NCI-H1092 treated with DMSO at 0.1 percent for 48 hours (cell line): ENCODE measurements at regions not wholly inside any gene's neighbourhood (a gene's known extent, or its start where the extent isn't known, plus 50 kb on each side); places are given as distances from the start of the nearest gene placed in this dataset.
"Not testable (repeated sequence)": the region's sequence is repeated elsewhere in the genome, so short reads cannot be mapped to it uniquely, and the experiment has no call there.

Experiments used
- DNase-seq: peaks from one replicate; lab custom pipeline; 2025; lab: John Stamatoyannopoulos, UW

DNA sequence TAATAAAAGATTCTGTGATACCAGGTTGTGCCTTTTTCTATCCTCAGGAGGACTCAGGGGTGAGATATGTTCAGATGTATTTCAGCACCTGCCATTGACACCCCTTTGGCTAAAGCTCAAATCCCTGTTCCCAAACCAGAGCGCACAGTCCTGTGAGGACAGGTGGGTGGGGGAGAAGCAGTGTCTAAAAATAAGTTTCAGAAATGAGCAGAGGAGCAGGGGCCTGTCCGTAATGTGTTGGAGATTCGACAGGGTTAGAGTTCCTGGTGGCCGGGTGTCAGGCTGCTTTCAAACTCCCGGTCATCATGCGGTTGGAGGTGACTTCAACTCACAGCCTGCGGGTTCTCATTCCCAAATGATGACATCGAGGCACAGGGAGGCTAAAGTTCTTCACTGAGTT is 211.5 kb downstream of the KLF6 start:
- no peak for DNase-seq

DNA sequence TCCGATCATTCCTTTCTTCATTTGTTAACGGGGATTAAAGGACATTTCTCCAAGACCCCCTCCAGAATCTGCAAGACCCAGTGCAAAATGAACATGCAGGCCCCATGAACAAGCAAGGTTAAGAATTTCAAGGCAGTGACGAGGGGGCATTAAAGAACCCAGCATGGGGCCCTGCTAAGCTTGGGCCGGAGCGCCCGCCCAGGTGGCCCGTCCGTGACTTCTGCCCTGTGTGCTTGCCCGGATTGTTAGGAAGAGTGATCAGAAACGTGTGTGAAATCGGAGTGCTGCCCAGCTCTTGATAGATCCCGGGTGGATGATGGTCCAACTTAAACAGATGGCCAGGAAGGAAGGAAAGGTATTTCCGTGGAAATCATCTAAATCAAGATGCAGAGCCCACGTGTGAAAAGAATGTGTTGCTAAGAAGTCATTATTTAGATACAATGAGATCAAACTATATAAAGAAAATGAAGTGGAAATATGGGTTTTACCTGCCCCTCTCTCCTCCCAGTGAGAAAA is 213.6 kb downstream of the KLF6 start:
- no peak for DNase-seq

- DNase-seq = no peak
Measured at GRCh38 chr10:3570855-3571266, 214.1 kb downstream of the KLF6 start.

GRCh38 chr10:3570131-3570729 is 214.8 kb downstream of the KLF6 start:
- DNase-seq = peak; percentile 6

GRCh38 chr10:3568983-3569382 is 216.0 kb downstream of the KLF6 start:
- DNase-seq = peak; percentile 60

DNA sequence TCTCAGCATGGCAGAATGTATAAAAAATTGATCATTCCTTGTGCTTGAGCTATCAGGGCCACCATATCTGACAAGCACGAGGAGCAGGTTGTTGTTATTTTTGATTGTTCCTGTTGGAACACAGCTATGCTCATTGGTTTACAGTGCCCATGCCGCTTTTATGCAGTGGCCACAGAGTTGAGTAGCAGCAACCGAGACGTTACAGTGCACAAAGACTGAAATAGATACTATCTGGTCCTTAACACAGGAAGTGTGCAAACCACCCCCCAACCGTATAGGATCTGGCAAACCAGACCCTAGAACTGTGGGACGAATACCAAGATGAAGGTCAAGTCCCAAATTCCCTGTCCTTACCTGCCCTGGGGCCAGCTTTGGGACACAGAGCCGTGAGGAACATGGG is 216.6 kb downstream of the KLF6 start:
- no peak for DNase-seq

DNA sequence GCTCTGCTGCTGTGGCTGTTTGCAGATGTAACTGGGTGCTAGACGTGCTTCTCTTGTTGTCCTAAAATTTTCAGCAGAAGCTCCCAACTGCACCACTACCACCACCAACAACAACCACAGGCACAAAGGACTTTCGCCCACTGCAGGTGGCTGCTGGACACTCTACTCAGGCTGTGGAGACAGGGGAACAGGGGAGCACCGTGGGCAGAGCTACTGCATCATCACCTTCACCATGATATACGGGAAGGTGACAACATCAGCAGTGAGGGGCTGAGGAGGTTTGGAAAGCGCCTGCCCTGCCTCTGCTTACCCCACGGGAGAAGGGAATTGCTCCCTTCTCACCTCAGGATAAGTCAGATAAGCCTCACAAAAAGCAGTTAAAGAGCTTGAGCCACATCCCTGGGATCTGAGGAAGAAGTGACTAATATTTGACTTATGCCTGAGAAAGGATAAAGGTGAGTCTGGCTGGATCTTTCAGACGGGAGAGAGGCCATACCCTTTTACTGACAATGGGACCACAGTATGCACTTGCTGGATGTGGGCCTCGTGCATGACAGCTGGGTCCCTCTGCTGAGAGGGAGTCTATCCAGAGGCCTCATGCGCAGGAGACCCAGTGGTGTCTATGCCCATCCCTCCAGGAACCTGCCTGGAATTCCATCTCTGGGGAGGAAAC is 217.6 kb downstream of the KLF6 start:
- DNase-seq = no peak

DNA sequence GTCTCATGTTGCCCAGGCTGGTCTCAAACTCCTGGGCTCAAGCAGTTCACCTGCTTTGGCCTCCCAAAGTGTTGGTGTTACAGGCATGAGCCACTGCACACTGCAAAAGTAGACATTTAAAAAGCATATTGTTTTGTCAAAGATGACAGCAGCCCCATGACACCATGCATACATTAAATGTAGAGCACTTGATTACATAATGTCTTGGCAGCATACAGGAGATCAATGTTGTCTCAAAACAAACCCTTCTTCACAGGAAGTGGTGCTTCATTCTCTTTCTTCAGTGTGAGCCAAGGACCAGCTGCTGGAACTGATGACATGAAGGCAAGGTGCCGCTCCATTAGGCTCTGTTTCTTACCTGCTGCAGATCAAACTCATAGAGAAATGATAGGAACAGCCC is 218.4 kb downstream of the KLF6 start:
- DNase-seq = no peak

GRCh38 chr10:3564346-3565002 is 220.5 kb downstream of the KLF6 start:
- DNase-seq = no peak

GRCh38 chr10:3563298-3563697 is 221.7 kb downstream of the KLF6 start:
- no peak for DNase-seq

- not testable (repeated sequence) for DNase-seq
Measured at GRCh38 chr10:3560628-3561027, 224.4 kb downstream of the KLF6 start.

DNA sequence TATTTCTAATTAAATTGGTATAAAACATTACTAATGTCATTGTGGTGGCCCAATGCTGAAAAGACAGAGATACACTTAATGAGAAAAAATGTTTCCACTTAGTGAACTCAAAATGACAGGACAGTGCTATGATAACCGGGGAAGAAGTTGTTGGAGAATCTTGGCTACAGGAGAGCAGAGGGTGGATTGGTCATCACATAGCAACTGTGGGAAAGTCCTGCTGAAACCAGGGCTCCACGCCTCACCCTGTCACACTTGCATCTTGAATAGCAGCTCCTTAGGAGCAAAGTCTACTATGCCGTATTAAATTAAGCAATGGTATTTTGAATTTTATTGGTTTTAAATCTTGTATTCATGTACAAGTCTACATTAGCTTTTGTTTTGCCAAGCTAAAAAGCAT is 225.5 kb downstream of the KLF6 start:
- DNase-seq = no peak

DNA sequence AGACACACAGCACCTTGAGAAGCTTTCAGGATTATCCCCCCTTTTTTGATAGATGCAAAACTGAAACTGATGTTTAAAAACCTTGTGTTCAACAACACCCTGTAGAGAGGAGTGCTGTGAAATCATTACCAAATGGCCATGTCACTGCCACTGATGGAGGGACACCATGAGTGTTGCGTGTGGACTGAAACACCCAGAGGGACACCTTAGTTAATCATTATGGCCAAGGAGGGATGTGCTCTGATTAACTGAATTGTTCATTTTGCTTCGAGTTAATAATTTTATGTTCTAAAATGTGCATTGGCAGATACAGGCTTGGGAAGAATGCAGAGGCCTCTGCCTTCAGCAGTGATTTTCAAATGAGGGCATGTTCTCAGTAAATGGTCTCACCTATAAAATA is 226.0 kb downstream of the KLF6 start:
- no peak for DNase-seq

- DNase-seq = not testable (repeated sequence)
Measured at GRCh38 chr10:3556191-3557017, 228.6 kb downstream of the KLF6 start.

DNA sequence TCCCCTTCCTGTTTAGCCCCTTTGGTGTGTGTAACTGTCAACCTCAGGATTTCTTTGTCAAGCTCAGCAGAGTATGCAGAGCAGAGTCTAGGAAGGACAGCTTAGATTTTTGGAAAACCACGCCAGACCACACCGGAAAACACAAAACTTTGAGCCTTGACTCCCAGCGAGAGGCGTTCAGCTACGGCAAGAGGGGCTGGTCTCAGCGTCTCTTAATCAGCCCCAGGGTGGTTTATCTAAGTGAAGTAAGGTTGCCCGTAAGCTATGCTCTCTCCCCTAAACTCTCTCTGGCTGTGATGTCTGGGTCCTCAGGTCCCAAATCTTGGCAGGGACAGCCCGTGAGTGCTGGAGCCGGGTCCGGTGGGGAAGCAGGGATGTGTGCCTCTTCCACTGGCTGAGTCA is 230.9 kb downstream of the KLF6 start:
- no peak for DNase-seq

DNA sequence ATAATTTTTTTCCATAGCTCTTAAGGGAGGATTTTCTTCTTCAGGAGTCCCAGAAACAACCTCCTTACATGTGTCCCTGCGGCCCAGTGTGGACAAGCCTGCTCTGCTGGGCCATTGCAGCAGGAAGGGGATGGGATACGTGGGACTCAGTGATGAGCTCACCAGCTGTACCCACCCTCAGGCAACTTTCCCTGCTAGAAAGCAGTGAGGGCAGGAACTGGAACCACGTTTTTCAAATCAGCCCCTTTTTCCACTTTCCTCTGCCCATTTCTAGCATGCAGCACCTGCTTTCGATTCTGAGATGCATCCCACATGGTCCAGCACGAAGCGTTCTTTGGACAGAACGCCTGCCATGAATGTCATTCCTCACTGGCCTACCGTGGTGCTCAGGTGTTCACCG is 232.7 kb downstream of the KLF6 start:
- no peak for DNase-seq

GRCh38 chr10:3551761-3552160 is 233.2 kb downstream of the KLF6 start:
- DNase-seq = no peak

DNA sequence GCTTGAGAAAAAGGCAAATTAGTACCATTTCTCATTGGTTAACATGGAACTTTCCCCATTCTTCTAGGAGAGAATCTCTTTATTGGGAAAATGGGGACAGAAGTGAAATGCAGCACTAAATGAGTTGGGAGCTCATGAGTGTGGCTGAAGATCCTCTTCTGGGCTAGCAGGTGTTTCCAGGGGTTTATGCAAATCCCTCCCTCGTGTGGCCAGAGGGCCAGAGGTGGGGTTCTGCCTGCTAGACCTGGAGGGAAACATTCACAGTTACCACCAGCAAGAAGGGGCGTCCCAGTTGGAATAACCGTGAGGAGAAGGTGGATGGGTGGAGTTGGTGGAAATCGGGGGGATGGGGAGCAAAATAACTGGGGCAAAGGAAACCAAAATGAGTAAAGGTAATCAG is 235.9 kb downstream of the KLF6 start:
- no peak for DNase-seq

DNA sequence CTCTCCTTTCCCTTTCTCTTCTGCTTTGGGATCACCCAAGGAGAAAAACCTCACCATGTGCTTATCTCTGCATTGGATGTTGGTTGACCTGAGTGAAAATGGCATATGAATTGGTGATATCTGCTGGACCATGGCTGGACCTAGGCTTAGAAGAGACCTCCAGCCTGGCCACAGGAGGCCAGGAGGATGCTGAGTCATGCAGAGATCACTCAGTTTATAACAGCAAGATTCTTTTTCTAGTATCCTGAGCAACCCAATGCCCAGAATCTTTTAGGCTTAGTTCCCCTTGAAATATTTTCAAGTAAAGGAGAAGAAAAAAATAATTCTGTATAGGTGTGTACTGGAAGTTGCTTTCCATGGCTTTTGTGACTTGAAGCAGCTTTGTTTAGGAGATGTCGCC is 236.3 kb downstream of the KLF6 start:
- no peak for DNase-seq

DNA sequence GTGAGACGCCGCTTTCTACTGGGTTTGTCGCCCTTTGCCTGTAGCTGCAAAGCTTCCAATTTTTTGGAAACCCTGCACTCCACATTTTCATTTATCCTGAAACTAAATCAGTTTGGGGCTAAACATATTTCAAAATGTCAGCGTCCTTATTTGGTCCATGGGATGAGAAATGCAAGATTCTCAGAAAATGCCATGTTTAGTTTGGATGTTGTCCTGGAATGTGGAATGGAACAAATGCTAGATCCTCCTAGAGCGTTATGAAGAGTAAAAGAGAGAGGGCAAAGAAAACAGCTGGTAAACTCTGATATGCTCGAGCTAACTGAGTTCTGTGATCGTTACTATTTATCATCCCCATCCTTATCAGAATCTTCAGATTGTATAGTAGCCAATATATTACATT is 236.9 kb downstream of the KLF6 start:
- DNase-seq = no peak

GRCh38 chr10:3544561-3544960 is 240.4 kb downstream of the KLF6 start:
- DNase-seq = no peak

GRCh38 chr10:3542185-3542611 is 242.8 kb downstream of the KLF6 start:
- no peak for DNase-seq
